OCI-LY1 (cell line): ENCODE measurements at regions not wholly inside any gene's neighbourhood (a gene's known extent, or its start where the extent isn't known, plus 50 kb on each side); places are given as distances from the start of the nearest gene placed in this dataset.

ENCODE experiments used
- CTCF ChIP-seq: fragments of 200-600 bp; sonication (generic), shearing (Covaris generic); IDR thresholded peaks from 2 replicates; pipeline ENCODE4 v1.5.1; 2017; ENCODE audit warnings: mild to moderate bottlenecking, antibody characterized with exemption, low read length, moderate library complexity, mixed read lengths
- EZH2 ChIP-seq: fragments of 200-600 bp; sonication (generic), shearing (Covaris generic); IDR thresholded peaks from 2 replicates; pipeline ENCODE4 v1.8.0; 2017; ENCODE audit warnings: borderline replicate concordance, mixed run types, mild to moderate bottlenecking, antibody characterized with exemption, low read length, moderate library complexity, mixed read lengths

- TF ChIP-seq CTCF (no peak), EZH2 (no peak)
Measured at GRCh38 chr5:88940713-88941112, 57.7 kb upstream of the MEF2C start.
